GM18505 (cell line): ENCODE measurements at regions not wholly inside any gene's neighbourhood (a gene's known extent, or its start where the extent isn't known, plus 50 kb on each side); places are given as distances from the start of the nearest gene placed in this dataset.
"Not testable (repeated sequence)": the region's sequence is repeated elsewhere in the genome, so short reads cannot be mapped to it uniquely, and the experiment has no call there.

ENCODE experiments used
- ATAC-seq: cut with Tn5 transposase; IDR thresholded peaks from one replicate; pipeline ENCODE4 v1.9.1; 2021; ENCODE audit not compliant: unreplicated experiment
- POLR2A ChIP-seq: IDR thresholded peaks from 4 replicates; pipeline ENCODE4 v1.6.1; 2011; ENCODE audit warnings: borderline replicate concordance; ENCODE audit not compliant: insufficient read depth, insufficient read length; ENCODE audit errors: extremely low read depth

DNA sequence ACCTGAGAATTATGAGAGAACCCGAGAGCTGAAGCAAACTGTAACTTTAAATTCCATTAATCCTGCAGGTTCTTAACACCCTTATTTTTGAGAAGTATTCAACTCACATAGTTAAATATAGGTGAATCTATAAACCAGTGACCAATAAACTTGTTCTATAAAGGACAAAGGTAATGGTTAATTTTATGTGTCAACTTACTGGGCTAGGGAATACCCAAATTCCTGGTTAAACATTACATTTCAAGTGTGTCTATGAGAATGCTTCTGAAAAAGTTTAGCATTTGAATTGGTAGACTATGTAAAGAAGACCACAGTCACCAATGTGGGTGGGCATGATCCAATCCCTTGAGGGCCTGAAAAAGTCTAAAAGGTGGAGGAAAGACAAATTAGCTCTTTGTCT is 99.1 kb downstream of the KCNJ2 start:
- TF ChIP-seq POLR2A, result no peak
- no peak for ATAC-seq

DNA sequence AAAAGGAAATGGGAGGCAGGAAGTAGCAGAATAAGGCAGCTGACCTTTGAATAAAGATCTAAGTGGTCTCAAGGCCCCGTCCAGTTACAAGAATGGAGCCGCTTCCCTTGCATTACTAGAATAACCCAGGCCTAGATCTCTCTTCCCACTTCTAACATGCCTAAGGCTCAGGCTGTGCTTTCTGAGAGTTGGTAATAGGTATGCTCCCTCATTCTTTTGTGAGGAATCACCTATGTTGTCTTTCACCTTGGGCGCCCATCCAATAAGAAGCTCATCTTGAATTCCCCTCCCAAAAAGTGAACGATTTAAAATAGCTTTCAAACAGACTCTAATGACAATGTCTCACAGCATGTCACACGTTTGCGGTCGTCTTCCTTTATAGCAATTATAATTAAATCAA is 101.2 kb downstream of the KCNJ2 start:
- ATAC-seq, result no peak
- no peak for TF ChIP-seq POLR2A

DNA sequence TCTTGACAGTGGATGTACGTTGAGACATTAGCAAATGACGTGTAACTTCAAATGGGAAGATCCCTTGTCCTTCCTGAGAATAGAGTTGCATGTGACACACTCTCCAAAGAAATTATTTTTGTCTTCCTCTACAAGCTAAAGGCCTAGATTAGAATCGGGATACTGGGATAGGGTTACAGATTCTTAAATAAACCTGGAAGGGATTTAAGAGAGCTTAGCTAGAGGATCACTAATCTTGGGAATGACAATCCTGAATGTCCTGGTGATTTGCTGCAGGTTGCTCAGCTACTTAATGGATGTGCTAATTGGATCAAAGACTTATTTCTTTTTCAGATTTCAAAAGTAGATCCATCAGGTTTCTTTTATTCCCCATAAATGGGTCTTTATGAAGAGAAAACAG is 101.9 kb downstream of the KCNJ2 start:
- ATAC-seq, result no peak
- TF ChIP-seq POLR2A, result no peak

DNA sequence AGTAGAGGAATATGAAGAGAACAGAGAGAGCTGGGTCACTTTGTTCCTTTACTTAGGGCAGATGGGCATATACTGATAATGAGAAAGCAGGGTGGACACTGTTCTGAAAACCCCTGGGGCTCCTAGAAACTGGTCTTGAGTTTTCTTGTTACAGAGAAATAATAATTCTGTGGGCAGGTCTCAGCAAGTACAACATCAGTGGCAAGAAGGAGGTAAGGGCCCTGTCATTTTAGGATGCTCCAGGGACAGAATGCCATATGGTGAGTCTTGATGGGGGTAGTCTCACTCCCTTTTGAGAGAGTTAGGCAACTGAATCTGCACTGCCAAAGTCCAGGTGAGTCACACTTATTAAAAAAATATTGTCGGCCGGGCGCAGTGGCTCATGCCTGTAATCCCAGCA is 102.3 kb downstream of the KCNJ2 start:
- ATAC-seq, result no peak
- no peak for TF ChIP-seq POLR2A

DNA sequence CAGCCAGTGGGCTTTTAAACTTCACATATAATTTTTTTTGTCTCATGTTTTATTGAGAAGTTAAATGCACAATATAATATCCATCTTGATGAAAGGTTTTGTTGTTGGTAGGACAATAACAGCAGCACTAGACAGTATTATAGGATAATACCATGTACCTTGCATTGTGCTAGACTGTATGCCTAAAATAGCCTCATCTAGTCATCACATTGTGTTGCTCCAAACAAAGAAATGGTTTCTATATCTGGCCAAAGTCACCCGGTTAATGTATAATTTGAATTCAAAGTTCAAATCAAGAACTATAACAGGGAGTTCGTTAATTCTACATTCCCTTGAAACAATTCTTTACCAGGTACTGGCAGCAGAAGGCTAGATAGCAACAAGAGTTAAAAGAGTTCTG is 104.9 kb downstream of the KCNJ2 start:
- no peak for TF ChIP-seq POLR2A
- no peak for ATAC-seq

DNA sequence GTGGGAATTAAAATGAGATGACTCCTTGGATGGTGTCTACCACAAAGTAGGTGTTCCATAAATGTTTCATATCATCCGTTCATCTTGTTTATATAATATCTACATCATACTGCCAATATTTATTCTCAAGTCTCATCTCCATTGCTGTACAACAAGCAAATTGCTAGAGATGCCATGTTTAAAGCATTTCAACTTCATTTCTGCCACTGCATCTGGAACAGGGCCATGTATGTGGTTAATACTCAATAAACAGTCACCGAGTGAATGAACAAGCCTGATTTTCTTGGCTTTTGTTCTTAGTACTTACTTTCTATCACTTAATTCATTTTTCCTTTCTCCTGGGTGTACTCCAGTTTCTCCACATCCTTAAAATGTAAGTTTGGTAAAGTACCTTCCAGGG is 107.6 kb downstream of the KCNJ2 start:
- ATAC-seq, result no peak
- TF ChIP-seq POLR2A, result no peak

DNA sequence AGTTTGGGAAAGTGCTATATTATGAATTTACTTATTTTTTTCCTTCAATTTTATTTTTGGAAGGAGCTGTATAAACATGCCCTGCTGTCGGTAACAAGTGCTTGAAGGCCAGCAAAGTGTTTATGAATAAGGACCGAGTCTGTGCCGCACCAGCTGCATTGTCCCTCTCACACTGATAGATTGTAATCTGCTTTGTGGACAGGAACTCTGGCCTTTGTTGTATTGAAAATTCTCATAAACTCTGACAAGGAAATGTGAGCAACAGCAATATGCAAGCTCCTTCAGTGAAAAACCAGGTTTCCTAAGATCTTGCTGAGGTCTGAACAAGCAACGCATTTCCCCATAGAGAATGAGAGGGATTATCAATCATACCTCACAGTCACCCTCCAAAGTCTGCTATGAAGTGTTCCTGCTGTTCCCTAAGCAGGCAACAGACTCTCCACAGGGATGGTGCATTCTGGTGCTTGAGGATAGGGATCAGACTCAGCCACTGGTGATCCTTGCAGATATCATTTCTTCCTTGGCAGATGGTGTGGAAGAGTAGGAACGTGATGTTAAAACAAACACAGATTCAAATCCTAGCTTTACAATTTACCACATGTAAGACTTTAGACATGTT is 109.6 kb downstream of the KCNJ2 start:
- no peak for TF ChIP-seq POLR2A
- no peak for ATAC-seq

DNA sequence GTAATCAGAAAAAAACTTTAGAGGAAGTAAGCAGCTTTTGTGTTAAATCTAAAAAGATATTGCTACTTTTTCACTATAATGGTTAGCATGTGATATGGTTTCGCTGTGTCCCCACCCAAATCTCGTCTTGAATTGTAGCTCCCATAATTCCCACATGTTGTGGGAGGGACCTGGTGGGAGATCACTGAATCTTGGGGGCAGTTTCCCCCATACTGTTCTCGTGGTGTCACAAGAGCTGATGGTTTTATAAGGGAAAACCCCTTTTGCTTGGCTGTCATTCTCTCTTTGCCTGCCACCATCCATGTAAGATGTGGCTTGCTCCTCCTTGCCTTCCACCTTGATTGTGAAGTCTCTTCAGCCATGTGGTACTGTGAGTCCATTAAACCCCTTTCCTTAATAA is 117.1 kb downstream of the KCNJ2 start:
- ATAC-seq, result no peak
- no peak for TF ChIP-seq POLR2A

DNA sequence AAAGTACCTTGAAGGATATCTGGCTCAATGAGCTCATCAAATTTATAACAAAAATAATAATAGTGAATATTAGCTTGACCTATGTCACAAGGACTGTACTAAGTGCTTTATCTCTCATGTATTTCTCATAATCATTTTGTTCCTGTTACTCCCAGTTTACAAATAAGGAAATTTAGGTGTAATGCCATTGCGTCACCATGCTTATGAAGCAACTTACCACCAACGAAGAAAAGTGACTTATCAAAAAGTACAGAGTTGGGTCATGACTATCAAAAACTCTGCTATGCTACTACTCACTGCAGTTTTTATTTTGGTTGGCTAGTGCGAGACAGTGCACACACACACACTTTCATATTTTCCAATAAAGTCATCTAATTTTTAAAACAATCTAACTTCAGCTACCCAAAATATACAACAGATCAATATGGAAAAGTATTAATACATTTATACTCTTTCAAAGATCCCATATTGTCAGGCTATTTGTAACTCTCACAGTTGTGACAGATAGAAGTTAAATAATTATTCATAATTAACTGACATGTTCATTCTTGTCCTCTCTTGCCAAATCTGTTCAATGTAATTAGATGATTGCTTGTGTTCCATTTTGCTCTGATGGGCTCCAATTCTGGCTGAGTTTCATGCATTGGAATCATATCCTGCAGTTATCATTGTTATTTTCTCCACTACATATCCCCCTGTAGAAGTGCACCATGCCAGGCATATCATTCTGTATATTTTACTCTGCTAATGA is 119.4 kb downstream of the KCNJ2 start:
- ATAC-seq, result no peak
- no peak for TF ChIP-seq POLR2A

DNA sequence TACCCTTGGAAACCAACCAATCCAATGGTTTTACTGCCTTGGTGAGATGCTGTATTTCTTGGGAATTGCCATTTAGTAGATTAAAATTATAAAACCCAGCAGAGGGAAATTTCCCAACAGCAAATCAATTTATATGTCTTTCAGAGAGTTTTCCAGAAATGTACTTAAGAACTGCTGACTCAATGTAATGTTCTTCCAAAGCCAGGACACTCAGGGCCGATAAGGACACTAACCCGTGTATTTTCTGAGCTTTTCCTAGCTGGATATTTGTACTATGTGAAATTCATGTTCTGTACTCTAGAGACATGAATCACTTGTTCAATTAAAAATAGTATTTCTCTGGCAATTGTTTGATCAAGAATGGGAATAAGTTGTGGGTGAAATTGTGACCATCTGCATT is 121.4 kb downstream of the KCNJ2 start:
- no peak for ATAC-seq
- TF ChIP-seq POLR2A, result no peak

DNA sequence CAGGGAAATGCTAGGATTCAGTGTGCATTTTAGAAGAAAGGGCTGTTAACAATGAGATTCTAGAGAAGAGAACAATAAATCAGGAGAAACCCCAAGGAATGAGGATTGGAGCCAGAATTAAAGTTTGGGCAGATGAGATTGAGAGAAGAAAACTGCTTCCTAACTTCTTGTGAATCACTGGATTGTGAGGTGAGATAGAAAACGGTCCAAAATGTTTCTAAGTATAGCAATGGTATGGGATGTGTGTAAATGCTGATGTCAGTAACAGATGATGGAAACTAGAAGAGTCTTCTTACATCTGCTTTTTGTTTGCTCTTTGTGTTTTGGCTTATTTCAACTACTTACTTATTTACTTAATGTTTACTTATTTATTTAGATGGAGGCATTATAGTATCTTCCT is 123.0 kb downstream of the KCNJ2 start:
- no peak for TF ChIP-seq POLR2A
- ATAC-seq, result no peak

DNA sequence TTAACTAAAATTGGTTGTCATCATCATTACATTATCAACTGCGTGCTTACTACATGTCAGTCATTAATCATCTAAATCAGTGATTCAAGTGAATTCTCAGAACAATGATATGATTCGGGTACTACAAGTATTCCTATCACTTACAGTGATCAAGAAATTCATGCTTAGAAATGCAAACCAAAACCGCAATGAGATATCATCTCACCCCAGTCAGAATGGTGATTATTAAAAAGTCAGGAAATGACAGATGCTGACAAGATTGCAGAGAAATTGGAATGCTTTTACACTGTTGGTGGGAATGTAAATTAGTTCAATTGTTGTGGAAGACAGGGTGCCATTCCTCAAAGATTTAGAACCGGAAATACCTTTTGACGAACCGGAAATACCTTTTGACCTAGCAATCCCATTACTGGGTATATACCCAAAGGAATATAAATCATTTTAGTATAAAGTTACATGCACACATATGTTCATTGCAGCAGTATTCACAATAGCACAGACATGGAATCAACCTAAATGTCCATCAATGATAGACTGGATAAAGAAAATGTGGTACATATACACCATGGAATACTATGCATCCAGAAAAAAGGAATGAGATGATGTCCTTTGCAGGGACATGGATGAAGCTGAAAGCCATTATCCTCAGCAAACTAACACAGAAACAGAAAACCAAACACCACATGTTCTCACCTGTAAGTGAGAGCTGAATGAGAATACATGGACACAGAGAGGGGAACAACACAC is 124.4 kb downstream of the KCNJ2 start:
- not testable (repeated sequence) for ATAC-seq

DNA sequence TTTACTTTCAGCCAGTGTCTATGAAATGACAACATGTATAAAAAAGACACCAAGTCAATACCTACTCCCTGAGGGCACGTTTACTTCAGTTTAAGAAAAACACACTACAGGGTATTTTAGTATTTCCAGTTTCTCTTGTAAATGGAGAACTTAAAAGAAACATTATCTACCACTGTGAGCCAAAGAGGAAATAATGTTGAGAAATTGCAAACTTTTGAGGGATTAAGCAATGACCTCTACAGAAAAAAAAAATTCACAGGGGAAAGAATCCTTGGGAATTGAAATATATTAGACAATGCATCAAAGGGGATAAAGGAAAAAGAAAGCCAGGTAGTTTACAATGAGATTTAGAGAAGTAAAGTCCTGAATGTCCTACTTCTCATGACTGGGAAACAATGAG is 126.0 kb downstream of the KCNJ2 start:
- no peak for ATAC-seq
- TF ChIP-seq POLR2A, result no peak

DNA sequence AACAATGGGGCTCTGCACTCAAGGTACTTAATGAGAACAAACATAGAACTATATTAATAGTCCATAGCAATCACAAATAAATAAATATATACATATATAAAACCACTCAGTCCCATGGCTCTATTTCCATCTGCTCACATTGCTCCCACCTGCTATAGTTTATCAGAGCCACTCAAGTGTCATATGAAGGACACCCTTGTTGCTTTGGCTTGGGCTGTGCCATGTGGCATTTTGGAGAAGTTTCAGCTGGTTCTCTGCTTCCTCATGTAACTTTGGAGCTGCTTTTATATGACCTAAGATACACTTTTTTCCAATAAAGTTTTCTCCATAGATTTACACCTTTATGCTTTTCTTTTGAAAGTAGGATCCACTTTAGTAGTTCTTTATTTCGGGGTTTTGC is 126.4 kb downstream of the KCNJ2 start:
- ATAC-seq, result no peak
- no peak for TF ChIP-seq POLR2A
